CD4-positive, alpha-beta memory T cell (primary cell): ENCODE measurements at regions not wholly inside any gene's neighbourhood (a gene's known extent, or its start where the extent isn't known, plus 50 kb on each side); places are given as distances from the start of the nearest gene placed in this dataset.

Experiments
- CTCF ChIA-PET: fragments of 350-600 bp; sonication (Branson Sonifier 250); formaldehyde crosslinking; loops from one replicate; lab custom pipeline; 2021; ENCODE audit warnings: inconsistent platforms; ENCODE audit not compliant: partially characterized antibody; lab: Charles Lee
- POLR2A ChIA-PET: fragments of 350-600 bp; sonication (Branson Sonifier 250); formaldehyde crosslinking; loops from one replicate; lab custom pipeline; 2021; ENCODE audit not compliant: partially characterized antibody; lab: Charles Lee
- DNase-seq, 5 donors: peaks; one replicate each; pipeline versions ENCODE4 v3.0.0 to v3.0.0-alpha.2; 2020 to 2022; ENCODE audit warnings: mixed read lengths in 1 of 5
- H3K27ac ChIP-seq: one replicate; pipeline ENCODE4 v1.7.0; 2013; ENCODE audit warnings: low read depth, low read length
- H3K27me3 ChIP-seq: 2 replicates; pipeline ENCODE4 v1.7.0; 2013; ENCODE audit warnings: mild to moderate bottlenecking, low read length, moderate library complexity; ENCODE audit not compliant: insufficient read depth
- H3K36me3 ChIP-seq: 2 replicates; pipeline ENCODE4 v1.7.0; 2013; ENCODE audit warnings: mild to moderate bottlenecking, low read length, moderate library complexity; ENCODE audit not compliant: insufficient read depth
- H3K4me1 ChIP-seq: 2 replicates; pipeline ENCODE4 v1.7.0; 2013; ENCODE audit warnings: mild to moderate bottlenecking, low read length, moderate library complexity; ENCODE audit not compliant: insufficient read depth
- H3K4me3 ChIP-seq, 2 donors: one replicate each; pipeline ENCODE4 v1.7.0; 2013; ENCODE audit warnings: low read length in 2 of 2, mild to moderate bottlenecking in 1 of 2
- H3K9me3 ChIP-seq, 2 donors: one replicate each; pipeline ENCODE4 v1.7.0; 2013; ENCODE audit warnings: low read length in 2 of 2, control low read depth in 1 of 2; ENCODE audit not compliant: control insufficient read depth in 1 of 2
- H3K27ac Mint-ChIP-seq, 7 donors: one replicate each; pipeline ENCODE4 v1.8.0; 2020 to 2021; ENCODE audit warnings: mixed read lengths in 7 of 7, mild to moderate bottlenecking in 6 of 7, inconsistent platforms in 3 of 7, moderate library complexity in 3 of 7
- H3K27me3 Mint-ChIP-seq, 2 donors: one replicate each; pipeline ENCODE4 v1.8.0; 2020 to 2021; ENCODE audit warnings: mixed read lengths in 2 of 2
- H3K36me3 Mint-ChIP-seq, 2 donors: one replicate each; pipeline ENCODE4 v1.8.0; 2020 to 2021; ENCODE audit warnings: mixed read lengths in 2 of 2, inconsistent platforms in 1 of 2, mild to moderate bottlenecking in 1 of 2
- H3K4me1 Mint-ChIP-seq, 4 donors: one replicate each; pipeline ENCODE4 v1.8.0; 2020 to 2021; ENCODE audit warnings: mixed read lengths in 4 of 4, mild to moderate bottlenecking in 1 of 4
- H3K4me3 Mint-ChIP-seq, 8 donors: one replicate each; pipeline ENCODE4 v1.8.0; 2020 to 2021; ENCODE audit warnings: mixed read lengths in 8 of 8, mild to moderate bottlenecking in 7 of 8, moderate library complexity in 6 of 8, inconsistent platforms in 3 of 8
- H3K9me3 Mint-ChIP-seq, 8 donors: one replicate each; pipeline ENCODE4 v1.8.0; 2020 to 2021; ENCODE audit warnings: mixed read lengths in 8 of 8, mild to moderate bottlenecking in 5 of 8, inconsistent platforms in 3 of 8, moderate library complexity in 1 of 8
- intact Hi-C: fragments of 100-400 bp; cut with micrococcal nuclease; formaldehyde crosslinking; loops from one replicate; pipeline ENCODE4 v1.15.1; 2023

DNA sequence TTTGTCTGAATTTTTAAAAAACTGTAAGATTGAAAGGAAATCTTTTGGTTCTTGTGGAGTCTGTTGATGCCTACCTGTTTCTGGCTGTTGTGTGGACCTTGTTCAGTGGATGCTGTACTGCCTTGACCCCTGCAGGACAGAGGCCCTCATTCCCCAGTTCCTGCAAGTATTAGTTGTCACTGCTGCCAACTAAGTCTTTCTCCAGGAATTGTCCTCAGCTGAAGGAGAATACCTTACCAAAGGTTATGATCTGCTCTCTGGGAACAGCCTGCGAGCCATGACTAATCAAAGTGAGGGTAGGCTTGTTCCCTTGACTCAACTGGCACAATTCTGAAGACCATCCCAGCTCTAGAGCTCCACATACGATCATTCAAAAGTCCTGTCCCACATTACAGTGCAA is 145.3 kb upstream of the FST start:
- no peaks in the 10 kb centered on the region for H3K36me3 Mint-ChIP-seq
- no peak overlapping the region for H3K4me3 ChIP-seq
- no peaks in the 10 kb centered on the region for H3K4me1 Mint-ChIP-seq
- no peak overlapping the region for H3K27ac Mint-ChIP-seq
- H3K4me1 ChIP-seq, result no peaks in the 10 kb centered on the region
- no peak for DNase-seq
- peaks cover 0 to 2% of the 10 kb centered on the region in 2 donors for H3K27me3 Mint-ChIP-seq
- no peaks in the 10 kb centered on the region for H3K9me3 ChIP-seq
- intact Hi-C loops, result no loop called here
- peaks cover 0 to 1% (median 0%) of the 10 kb centered on the region in 8 donors for H3K9me3 Mint-ChIP-seq
- CTCF ChIA-PET, result no interaction called here
- H3K27ac ChIP-seq, result no peak overlapping the region
- POLR2A ChIA-PET, result no interaction called here
- H3K4me3 Mint-ChIP-seq, result no peak overlapping the region
- H3K36me3 ChIP-seq, result no peaks in the 10 kb centered on the region
- no peaks in the 10 kb centered on the region for H3K27me3 ChIP-seq

GRCh38 chr5:53337827-53338226 is 142.6 kb upstream of the FST start:
- intact Hi-C loops, result no loop called here
- Mint-ChIP-seq H3K27ac (no peak overlapping the region), H3K4me1 (no peaks in the 10 kb centered on the region), H3K27me3 (peaks cover 0 to 2% of the 10 kb centered on the region in 2 donors), H3K9me3 (peaks cover 0 to 1% (median 0%) of the 10 kb centered on the region in 8 donors), H3K36me3 (no peaks in the 10 kb centered on the region), H3K4me3 (no peak overlapping the region)
- Histone ChIP-seq H3K36me3 (no peaks in the 10 kb centered on the region), H3K4me1 (no peaks in the 10 kb centered on the region), H3K27me3 (no peaks in the 10 kb centered on the region), H3K4me3 (no peak overlapping the region), H3K9me3 (no peaks in the 10 kb centered on the region), H3K27ac (no peak overlapping the region)
- POLR2A ChIA-PET, result no interaction called here
- no peak for DNase-seq
- CTCF ChIA-PET, result no interaction called here

GRCh38 chr5:53338971-53339370 is 141.5 kb upstream of the FST start:
- no peak overlapping the region for H3K27ac ChIP-seq
- no peaks in the 10 kb centered on the region for H3K4me1 ChIP-seq
- Mint-ChIP-seq H3K4me3 (no peak overlapping the region), H3K36me3 (no peaks in the 10 kb centered on the region), H3K27ac (no peak overlapping the region), H3K27me3 (peaks cover 0 to 2% of the 10 kb centered on the region in 2 donors), H3K4me1 (no peaks in the 10 kb centered on the region), H3K9me3 (peaks cover 0 to 1% (median 0%) of the 10 kb centered on the region in 8 donors)
- intact Hi-C loops, result no loop called here
- no peaks in the 10 kb centered on the region for H3K9me3 ChIP-seq
- no peak overlapping the region for H3K4me3 ChIP-seq
- H3K36me3 ChIP-seq, result no peaks in the 10 kb centered on the region
- POLR2A ChIA-PET, result no interaction called here
- no peaks in the 10 kb centered on the region for H3K27me3 ChIP-seq
- DNase-seq, result no peak
- CTCF ChIA-PET, result no interaction called here

- POLR2A ChIA-PET, result no interaction called here
- peaks cover 0 to 2% of the 10 kb centered on the region in 2 donors for H3K27me3 Mint-ChIP-seq
- H3K4me3 ChIP-seq, result no peak overlapping the region
These were observed 140.4 kb upstream of the FST start for GRCh38 chr5:53339962-53340540.

DNA sequence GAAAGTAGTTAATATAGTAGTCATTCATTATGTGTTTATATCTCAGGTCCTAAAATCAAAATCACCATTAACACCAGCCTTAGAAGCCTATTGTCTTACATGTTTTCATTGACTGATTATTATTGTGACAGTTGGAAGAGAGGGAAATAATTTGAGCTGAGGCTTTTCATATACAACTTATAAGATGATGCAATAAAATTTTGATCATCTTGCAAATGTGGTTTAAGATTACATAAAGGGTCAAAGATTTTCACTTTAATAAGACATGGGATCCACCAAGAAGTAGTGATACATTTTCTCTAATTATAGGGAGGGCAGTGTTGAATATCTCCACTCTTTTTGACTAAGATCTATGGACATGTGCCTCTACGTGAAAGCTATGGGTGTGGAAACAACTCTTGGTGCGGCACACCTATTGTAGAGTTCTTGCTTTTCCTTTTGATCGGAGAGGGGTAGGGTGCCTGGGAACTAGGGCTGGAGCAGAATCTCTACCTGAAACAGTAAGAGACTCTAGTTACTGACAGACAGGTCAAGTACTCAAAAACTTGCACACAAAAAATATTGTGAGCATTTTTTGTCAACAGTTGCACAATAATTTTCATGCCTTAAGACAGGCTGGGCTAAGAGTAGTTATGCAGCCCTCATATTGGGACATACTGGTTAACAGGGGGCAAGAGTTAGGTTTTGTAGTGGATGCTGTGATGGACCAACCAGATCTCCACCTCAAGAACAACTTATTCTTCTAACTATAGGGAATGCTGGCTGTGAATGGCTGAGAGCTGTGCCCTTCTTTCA is 139.3 kb upstream of the FST start:
- no peaks in the 10 kb centered on the region for H3K9me3 ChIP-seq
- intact Hi-C loops, result no loop called here
- no peaks in the 10 kb centered on the region for H3K36me3 Mint-ChIP-seq
- no peak overlapping the region for H3K4me3 ChIP-seq
- no peaks in the 10 kb centered on the region for H3K27me3 ChIP-seq
- H3K4me1 Mint-ChIP-seq, result no peaks in the 10 kb centered on the region
- no peaks in the 10 kb centered on the region for H3K27me3 Mint-ChIP-seq
- H3K36me3 ChIP-seq, result no peaks in the 10 kb centered on the region
- no peak overlapping the region for H3K4me3 Mint-ChIP-seq
- no peak overlapping the region for H3K27ac Mint-ChIP-seq
- peaks cover 0 to 4% (median 0%) of the 10 kb centered on the region in 8 donors for H3K9me3 Mint-ChIP-seq
- ChIA-PET CTCF (no interaction called here), POLR2A (no interaction called here)
- no peak overlapping the region for H3K27ac ChIP-seq
- no peak for DNase-seq
- no peaks in the 10 kb centered on the region for H3K4me1 ChIP-seq

More at GRCh38 chr5:53339962-53340540, 140.4 kb upstream of the FST start:
- Histone ChIP-seq H3K9me3 (no peaks in the 10 kb centered on the region), H3K36me3 (no peaks in the 10 kb centered on the region), H3K27ac (no peak overlapping the region), H3K4me1 (no peaks in the 10 kb centered on the region), H3K27me3 (no peaks in the 10 kb centered on the region)
- intact Hi-C loops, result no loop called here
- Mint-ChIP-seq H3K36me3 (no peaks in the 10 kb centered on the region), H3K27ac (no peak overlapping the region), H3K4me3 (no peak overlapping the region), H3K9me3 (peaks cover 0 to 1% (median 0%) of the 10 kb centered on the region in 8 donors), H3K4me1 (no peaks in the 10 kb centered on the region)
- DNase-seq, result no peak
- CTCF ChIA-PET, result no interaction called here

DNA sequence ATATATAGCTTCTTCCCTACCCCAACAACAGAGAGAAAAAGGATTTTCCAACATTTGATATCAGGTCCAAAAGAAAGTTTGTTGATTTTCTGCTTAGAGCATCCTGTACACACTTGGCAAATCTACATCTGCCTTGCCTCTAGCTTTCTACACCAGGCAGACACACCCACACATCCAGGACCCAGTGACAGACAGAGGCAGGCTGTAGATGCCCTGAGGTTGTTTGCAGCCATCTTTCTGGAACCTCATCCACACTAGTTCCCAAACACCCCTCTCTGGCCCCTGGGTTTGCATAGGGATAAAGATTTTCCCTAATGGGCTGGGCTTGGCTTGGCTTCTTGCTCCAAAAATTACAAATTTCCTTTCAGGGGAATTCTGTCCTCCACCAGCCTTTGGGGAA is 138.2 kb upstream of the FST start:
- Mint-ChIP-seq H3K36me3 (no peaks in the 10 kb centered on the region), H3K4me3 (no peak overlapping the region), H3K27ac (no peak overlapping the region), H3K4me1 (no peaks in the 10 kb centered on the region), H3K27me3 (no peaks in the 10 kb centered on the region), H3K9me3 (peaks cover 0 to 5% (median 0%) of the 10 kb centered on the region in 8 donors)
- H3K27me3 ChIP-seq, result no peaks in the 10 kb centered on the region
- intact Hi-C loops, result no loop called here
- POLR2A ChIA-PET, result no interaction called here
- no peak overlapping the region for H3K27ac ChIP-seq
- CTCF ChIA-PET, result no interaction called here
- H3K4me1 ChIP-seq, result no peaks in the 10 kb centered on the region
- no peak for DNase-seq
- H3K4me3 ChIP-seq, result no peak overlapping the region
- H3K36me3 ChIP-seq, result no peaks in the 10 kb centered on the region
- no peaks in the 10 kb centered on the region for H3K9me3 ChIP-seq

DNA sequence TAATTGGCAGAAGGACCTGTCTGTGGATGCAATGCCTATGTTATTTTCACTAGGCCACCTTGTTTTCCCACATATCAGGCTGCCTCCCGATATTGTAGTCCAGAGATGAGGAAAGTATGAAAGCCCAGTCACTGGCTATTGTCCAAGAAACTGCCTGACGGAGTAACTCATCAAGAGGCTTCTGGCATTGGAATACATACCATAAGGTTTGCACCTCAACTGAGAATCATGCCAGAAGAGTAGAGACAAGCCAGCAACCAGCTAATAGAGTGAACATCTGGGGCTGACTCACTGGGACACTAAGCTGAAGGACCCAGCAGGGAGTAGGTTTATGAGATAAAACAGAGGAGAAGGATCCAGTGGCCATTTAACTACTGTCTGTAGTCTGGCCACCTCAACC is 137.2 kb upstream of the FST start:
- ChIA-PET POLR2A (no interaction called here), CTCF (no interaction called here)
- peaks cover 0 to 3% of the 10 kb centered on the region in 2 donors for H3K27me3 Mint-ChIP-seq
- H3K4me1 Mint-ChIP-seq, result no peaks in the 10 kb centered on the region
- intact Hi-C loops, result no loop called here
- Histone ChIP-seq H3K4me3 (no peak overlapping the region), H3K27ac (no peak overlapping the region), H3K27me3 (no peaks in the 10 kb centered on the region), H3K4me1 (no peaks in the 10 kb centered on the region), H3K9me3 (no peaks in the 10 kb centered on the region), H3K36me3 (no peaks in the 10 kb centered on the region)
- no peak overlapping the region for H3K4me3 Mint-ChIP-seq
- H3K36me3 Mint-ChIP-seq, result no peaks in the 10 kb centered on the region
- no peak for DNase-seq
- peaks cover 0 to 5% (median 0%) of the 10 kb centered on the region in 8 donors for H3K9me3 Mint-ChIP-seq
- H3K27ac Mint-ChIP-seq, result no peak overlapping the region
